CD4-positive, alpha-beta T cell treated with Interleukin-4 for 1 hour (primary cell): ENCODE measurements at regions not wholly inside any gene's neighbourhood (a gene's known extent, or its start where the extent isn't known, plus 50 kb on each side); places are given as distances from the start of the nearest gene placed in this dataset.
A peak's percentile ranks its signal among the peaks of the same experiment; 100 is the strongest.
"Not testable (repeated sequence)": the region's sequence is repeated elsewhere in the genome, so short reads cannot be mapped to it uniquely, and the experiment has no call there.

Experiments used
- DNase-seq, 2 donors: peaks; one replicate each; pipeline ENCODE4 v3.0.0-alpha.2; 2020 to 2022

GRCh38 chr13:30520571-30520970 lies 54.8 kb upstream of the HMGB1 start:
- DNase-seq = no peak

GRCh38 chr13:30523211-30523610 lies 57.5 kb upstream of the HMGB1 start:
- DNase-seq = no peak

DNA sequence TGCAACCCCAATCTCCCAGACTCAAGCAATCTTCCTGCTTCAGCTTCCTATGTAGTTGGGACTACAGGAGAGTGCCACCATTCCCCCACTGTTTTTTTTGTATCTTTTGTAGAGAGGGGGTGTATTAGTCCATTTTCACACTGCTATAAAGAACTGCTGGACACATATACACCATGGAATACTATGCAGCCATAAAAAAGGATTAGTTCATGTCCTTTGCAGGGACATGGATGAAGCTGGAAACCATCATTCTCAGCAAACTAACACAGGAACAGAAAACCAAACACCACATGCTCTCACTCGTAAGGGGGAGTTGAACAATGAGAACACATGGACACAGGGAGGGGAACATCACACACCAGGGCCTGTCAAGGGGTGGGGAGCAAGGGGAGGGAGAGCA lies 58.1 kb upstream of the HMGB1 start:
- not testable (repeated sequence) for DNase-seq

DNA sequence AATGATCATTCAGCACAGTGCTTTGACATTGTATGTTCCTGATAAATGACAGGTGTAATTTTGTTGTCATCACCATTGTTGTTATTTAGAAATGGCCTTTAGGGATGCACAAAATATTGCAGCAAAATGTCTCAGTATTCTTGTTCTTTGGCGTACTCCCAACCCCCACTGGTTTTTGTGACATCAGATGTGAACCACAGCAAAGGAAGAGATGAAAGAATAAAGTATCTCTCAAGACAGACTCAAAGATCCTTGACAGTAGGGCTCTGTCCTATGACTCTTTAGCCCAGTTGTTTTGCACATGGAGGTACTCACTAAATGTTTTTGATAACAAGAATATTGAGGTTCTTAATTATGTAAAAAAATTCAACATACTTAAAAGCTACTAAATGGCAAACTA lies 59.5 kb upstream of the HMGB1 start:
- DNase-seq = peak in 1 of 2 donors; percentile 27

DNA sequence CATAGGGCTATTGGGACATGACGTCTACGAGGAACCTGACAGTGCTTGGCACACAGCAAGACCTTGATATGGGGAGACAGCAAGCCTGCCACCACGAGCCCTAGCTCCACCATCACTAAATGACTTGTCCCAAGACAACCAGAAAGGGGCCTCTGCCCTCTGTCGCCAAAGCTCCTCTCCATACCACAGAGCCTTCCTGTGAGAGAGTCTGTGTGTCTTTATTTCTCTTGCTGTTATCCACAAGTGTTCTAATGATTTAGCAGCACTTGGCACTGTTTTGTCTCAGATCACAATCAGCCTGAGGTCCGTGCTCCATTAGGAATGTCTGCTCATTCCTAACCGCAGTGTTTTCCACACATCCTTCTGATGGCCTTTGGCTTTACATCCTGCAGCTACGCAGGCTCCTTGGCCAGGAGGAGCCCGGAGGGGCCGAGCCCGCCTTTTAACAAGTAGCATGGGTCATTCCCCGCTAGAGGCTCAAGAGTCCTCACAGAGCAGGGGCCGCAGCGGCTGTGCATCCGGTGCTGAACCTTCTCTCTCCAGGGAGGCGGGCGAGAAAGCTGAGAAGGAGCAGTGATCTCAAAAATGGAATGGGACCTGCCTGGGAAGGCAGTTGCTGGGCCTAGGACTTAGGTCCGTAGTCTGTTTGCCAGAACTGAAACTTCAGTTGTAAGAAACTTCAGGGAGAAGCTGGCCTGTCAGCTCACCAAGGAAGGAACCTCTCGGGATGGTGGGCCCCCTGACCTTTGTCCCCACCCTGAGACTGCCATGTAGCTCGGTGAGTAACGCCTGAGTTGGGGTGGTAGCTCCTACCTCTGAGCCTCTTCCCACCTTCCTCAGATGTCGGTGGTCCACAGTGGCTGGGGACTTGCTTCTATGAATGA lies 61.1 kb upstream of the HMGB1 start:
- no peak for DNase-seq

GRCh38 chr13:30529085-30529834 lies 63.5 kb upstream of the HMGB1 start:
- no peak for DNase-seq

GRCh38 chr13:30535046-30535445 lies 69.3 kb upstream of the HMGB1 start:
- no peak for DNase-seq

DNA sequence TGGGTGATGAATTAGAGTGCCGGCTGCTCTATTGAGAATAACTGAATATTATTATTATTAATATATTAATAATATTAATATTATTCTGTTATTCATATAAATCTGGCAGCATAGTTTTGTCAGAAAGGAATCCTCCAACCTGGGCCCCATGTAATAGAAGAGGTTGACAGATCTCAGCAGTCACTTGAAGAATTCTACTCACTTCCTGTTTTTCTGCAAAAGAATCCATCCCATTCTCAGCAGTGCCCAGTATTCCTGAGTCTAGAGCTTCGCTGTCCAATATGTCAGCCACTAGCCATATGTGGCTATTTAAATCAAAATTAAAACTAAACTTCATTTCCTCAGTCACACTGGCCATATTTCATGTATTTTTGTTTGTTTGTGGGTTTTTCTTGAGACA lies 72.4 kb upstream of the USPL1 start:
- DNase-seq = no peak

- DNase-seq = peak in 1 of 2 donors; percentile 17
Observed at GRCh38 chr13:30548046-30548445, 69.7 kb upstream of the USPL1 start.

GRCh38 chr13:30551189-30551588 lies 66.5 kb upstream of the USPL1 start:
- peak; percentile 29 to 47 for DNase-seq

DNA sequence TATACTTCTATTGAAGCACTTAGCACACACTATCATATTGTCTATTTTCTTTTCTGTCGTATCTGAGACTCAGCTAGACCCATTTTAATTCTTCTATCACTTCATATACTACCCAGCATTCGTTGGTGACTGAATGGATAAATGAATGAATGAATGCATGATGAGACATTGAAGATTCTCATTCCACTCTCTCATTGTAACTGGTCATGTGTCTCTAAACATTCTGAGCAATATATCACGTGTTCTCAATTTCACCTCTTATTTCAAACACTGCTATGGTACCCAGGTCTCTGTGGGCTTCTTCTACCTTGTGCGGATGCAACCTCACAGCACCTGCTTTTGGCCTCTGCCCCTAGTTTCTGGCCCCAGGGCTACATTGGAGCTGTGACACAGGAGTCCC lies 65.2 kb upstream of the USPL1 start:
- no peak for DNase-seq

- no peak for DNase-seq
Observed at GRCh38 chr13:30559274-30559673, 58.4 kb upstream of the USPL1 start.

- no peak for DNase-seq
Observed at GRCh38 chr13:30560212-30560611, 57.5 kb upstream of the USPL1 start.

GRCh38 chr13:30561511-30561910 lies 56.2 kb upstream of the USPL1 start:
- DNase-seq = no peak

DNA sequence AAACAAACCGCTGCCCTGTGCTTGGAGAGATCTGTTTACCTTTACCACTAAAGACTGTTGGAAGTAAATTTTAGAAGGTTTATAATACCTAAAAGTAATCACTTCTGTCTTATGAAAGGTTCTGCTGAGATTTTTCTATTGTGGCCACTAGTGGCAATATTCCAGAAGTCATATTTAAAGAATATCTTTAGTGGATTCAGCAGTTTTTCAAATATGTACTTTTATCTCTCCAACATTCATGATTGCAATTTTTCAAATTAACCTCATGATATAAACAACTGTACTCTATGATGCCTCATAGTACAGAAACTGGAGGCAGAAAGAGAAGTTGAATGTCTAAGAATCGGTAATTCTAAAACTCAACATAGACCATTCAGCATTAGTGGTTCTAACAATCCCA lies 53.2 kb upstream of the USPL1 start:
- DNase-seq = no peak

DNA sequence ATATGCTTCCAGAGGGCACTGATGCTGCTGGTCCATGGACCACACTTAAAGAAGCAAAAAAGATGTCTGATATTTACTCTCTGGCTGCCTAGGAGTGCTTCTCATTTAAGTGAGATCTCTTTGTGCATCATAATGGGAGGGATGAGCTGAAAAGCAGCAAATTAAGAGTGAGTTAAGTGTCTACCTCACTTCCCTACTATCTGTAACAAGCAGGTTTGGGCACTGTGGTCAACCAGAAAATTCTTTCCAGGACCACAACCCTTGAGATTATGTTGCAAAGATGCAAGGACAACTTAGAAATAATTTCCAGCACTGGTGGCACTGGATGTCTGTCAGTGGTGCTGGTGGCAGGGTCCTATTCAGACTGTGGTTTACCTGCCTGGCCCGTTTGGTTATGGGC lies 52.1 kb upstream of the USPL1 start:
- DNase-seq = no peak

DNA sequence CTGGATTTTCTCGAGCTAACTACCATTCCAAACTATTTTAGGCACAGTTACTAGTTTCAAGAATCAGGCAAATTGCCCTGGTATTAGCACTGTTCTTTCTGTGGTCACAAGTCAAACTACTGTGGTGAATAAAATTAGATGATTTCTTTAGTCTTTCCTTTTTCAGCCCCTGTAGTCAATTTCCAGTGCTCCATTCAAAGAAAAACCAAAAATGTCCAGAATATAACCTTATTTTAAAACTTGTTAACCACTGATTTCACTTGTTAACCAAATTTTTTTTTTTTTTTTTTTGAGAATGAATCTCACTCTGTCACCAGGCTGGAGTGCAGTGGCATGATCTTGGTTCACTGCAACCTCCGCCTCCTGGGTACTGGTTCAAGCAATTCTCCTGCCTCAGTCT lies 50.6 kb upstream of the USPL1 start:
- no peak for DNase-seq
